ENCODE measurements at regions not wholly inside any gene's neighbourhood (a gene's known extent, or its start where the extent isn't known, plus 50 kb on each side); places are given as distances from the start of the nearest gene placed in this dataset.

- TF ChIP-seq SIN3A (IDR thresholded peaks at IDR 0.05; ENCODE audit: borderline replicate concordance, insufficient read depth, low read length): no peak
- no peak for TF ChIP-seq TAF1 (IDR thresholded peaks at IDR 0.05; ENCODE audit: borderline replicate concordance, insufficient read depth, low read length)
- no peak for TF ChIP-seq REST (IDR thresholded peaks at IDR 0.05; ENCODE audit: insufficient read depth in 1 of 2, low read depth in 2 of 2, low read length in 2 of 2)
- TF ChIP-seq POLR2AphosphoS5 (IDR thresholded peaks at IDR 0.05; ENCODE audit: low read depth, low read length): no peak
- no peak for TF ChIP-seq FOXP2 (optimal IDR thresholded peaks at IDR 0.05; ENCODE audit: borderline replicate concordance, extremely low read depth, extremely low read length, insufficient read depth)
Measured at GRCh38 chr15:77723756-77724155, 91.0 kb upstream of the LINGO1 start.

GRCh38 chr15:77722759-77723460 lies 90.2 kb upstream of the LINGO1 start:
- no peak for TF ChIP-seq TAF1 (IDR thresholded peaks at IDR 0.05; ENCODE audit: borderline replicate concordance, insufficient read depth, low read length)
- no peak for TF ChIP-seq POLR2AphosphoS5 (IDR thresholded peaks at IDR 0.05; ENCODE audit: low read depth, low read length)
- TF ChIP-seq FOXP2 (optimal IDR thresholded peaks at IDR 0.05; ENCODE audit: borderline replicate concordance, extremely low read depth, extremely low read length, insufficient read depth): no peak
- TF ChIP-seq REST (IDR thresholded peaks at IDR 0.05; ENCODE audit: insufficient read depth in 1 of 2, low read depth in 2 of 2, low read length in 2 of 2): no peak
- no peak for TF ChIP-seq SIN3A (IDR thresholded peaks at IDR 0.05; ENCODE audit: borderline replicate concordance, insufficient read depth, low read length)

- TF ChIP-seq SIN3A (IDR thresholded peaks at IDR 0.05; ENCODE audit: borderline replicate concordance, insufficient read depth, low read length): no peak
- TF ChIP-seq FOXP2 (optimal IDR thresholded peaks at IDR 0.05; ENCODE audit: borderline replicate concordance, extremely low read depth, extremely low read length, insufficient read depth): no peak
- TF ChIP-seq REST (IDR thresholded peaks at IDR 0.05; ENCODE audit: insufficient read depth in 1 of 2, low read depth in 2 of 2, low read length in 2 of 2): no peak
- TF ChIP-seq POLR2AphosphoS5 (IDR thresholded peaks at IDR 0.05; ENCODE audit: low read depth, low read length): no peak
- no peak for TF ChIP-seq TAF1 (IDR thresholded peaks at IDR 0.05; ENCODE audit: borderline replicate concordance, insufficient read depth, low read length)
Measured at GRCh38 chr15:77721963-77722362, 89.3 kb upstream of the LINGO1 start.

- TF ChIP-seq FOXP2 (optimal IDR thresholded peaks at IDR 0.05; ENCODE audit: borderline replicate concordance, extremely low read depth, extremely low read length, insufficient read depth): peak; percentile 35
- TF ChIP-seq SIN3A (IDR thresholded peaks at IDR 0.05; ENCODE audit: borderline replicate concordance, insufficient read depth, low read length): no peak
Measured at GRCh38 chr15:77720655-77721054, 87.9 kb upstream of the LINGO1 start.

GRCh38 chr15:77720173-77720572 lies 87.5 kb upstream of the LINGO1 start:
- TF ChIP-seq POLR2AphosphoS5 (IDR thresholded peaks at IDR 0.05; ENCODE audit: low read depth, low read length) (no peak), TAF1 (IDR thresholded peaks at IDR 0.05; ENCODE audit: borderline replicate concordance, insufficient read depth, low read length) (no peak), FOXP2 (optimal IDR thresholded peaks at IDR 0.05; ENCODE audit: borderline replicate concordance, extremely low read depth, extremely low read length, insufficient read depth) (no peak), REST (IDR thresholded peaks at IDR 0.05; ENCODE audit: insufficient read depth in 1 of 2, low read depth in 2 of 2, low read length in 2 of 2) (no peak), SIN3A (IDR thresholded peaks at IDR 0.05; ENCODE audit: borderline replicate concordance, insufficient read depth, low read length) (no peak)

Data from PFSK-1 (cell line).